PFSK-1 (cell line): ENCODE measurements at regions not wholly inside any gene's neighbourhood (a gene's known extent, or its start where the extent isn't known, plus 50 kb on each side); places are given as distances from the start of the nearest gene placed in this dataset.

Experiments used
- FOXP2 ChIP-seq: optimal IDR thresholded peaks from 2 replicates; pipeline ENCODE3; 2011; ENCODE audit warnings: borderline replicate concordance, control low read depth, inconsistent platforms; ENCODE audit not compliant: insufficient read depth; ENCODE audit errors: extremely low read length, extremely low read depth
- POLR2AphosphoS5 ChIP-seq: IDR thresholded peaks from 2 replicates; pipeline ENCODE4 v1.6.1; 2012; ENCODE audit warnings: low read depth, mild to moderate bottlenecking, control low read depth, low read length, moderate library complexity
- REST ChIP-seq, 2 experiments: IDR thresholded peaks; 2 replicates each; pipeline versions ENCODE4 v1.6.1 to v1.8.0; 2011 to 2012; ENCODE audit warnings: low read depth in 2 of 2, low read length in 2 of 2, control low read depth in 1 of 2, inconsistent platforms in 1 of 2, mild to moderate bottlenecking in 1 of 2, moderate library complexity in 1 of 2; ENCODE audit not compliant: insufficient read depth in 1 of 2
- SIN3A ChIP-seq: IDR thresholded peaks from 2 replicates; pipeline ENCODE4 v1.6.1; 2012; ENCODE audit warnings: mild to moderate bottlenecking, low read length, moderate library complexity, borderline replicate concordance; ENCODE audit not compliant: insufficient read depth
- TAF1 ChIP-seq: IDR thresholded peaks from 2 replicates; pipeline ENCODE4 v1.6.1; 2012; ENCODE audit warnings: low read length, control low read depth, borderline replicate concordance; ENCODE audit not compliant: insufficient read depth

GRCh38 chr3:104632521-104632920 lies 734.2 kb upstream of the ALCAM start:
- TF ChIP-seq POLR2AphosphoS5 (no peak), SIN3A (no peak), FOXP2 (no peak)

- TF ChIP-seq REST (IDR thresholded peaks at IDR 0.05; ENCODE audit: insufficient read depth in 1 of 2, low read depth in 2 of 2, low read length in 2 of 2) (no peak), FOXP2 (no peak), POLR2AphosphoS5 (no peak), TAF1 (no peak), SIN3A (no peak)
Measured at GRCh38 chr3:104632947-104633346, 733.8 kb upstream of the ALCAM start.

- TF ChIP-seq TAF1: no peak
- no peak for TF ChIP-seq REST (IDR thresholded peaks at IDR 0.05; ENCODE audit: insufficient read depth in 1 of 2, low read depth in 2 of 2, low read length in 2 of 2)
Measured at GRCh38 chr3:104635872-104636580, 730.7 kb upstream of the ALCAM start.

- TF ChIP-seq REST (IDR thresholded peaks at IDR 0.05; ENCODE audit: insufficient read depth in 1 of 2, low read depth in 2 of 2, low read length in 2 of 2) (no peak), TAF1 (no peak), POLR2AphosphoS5 (no peak), SIN3A (no peak), FOXP2 (no peak)
Measured at GRCh38 chr3:104642827-104643226, 723.9 kb upstream of the ALCAM start.

- no peak for TF ChIP-seq SIN3A
- TF ChIP-seq REST (IDR thresholded peaks at IDR 0.05; ENCODE audit: insufficient read depth in 1 of 2, low read depth in 2 of 2, low read length in 2 of 2): no peak
- TF ChIP-seq TAF1: no peak
- TF ChIP-seq POLR2AphosphoS5: no peak
- TF ChIP-seq FOXP2: no peak
Measured at GRCh38 chr3:104646196-104646595, 720.5 kb upstream of the ALCAM start.
